ENCODE measurements at regions not wholly inside any gene's neighbourhood (a gene's known extent, or its start where the extent isn't known, plus 50 kb on each side); places are given as distances from the start of the nearest gene placed in this dataset.

DNA sequence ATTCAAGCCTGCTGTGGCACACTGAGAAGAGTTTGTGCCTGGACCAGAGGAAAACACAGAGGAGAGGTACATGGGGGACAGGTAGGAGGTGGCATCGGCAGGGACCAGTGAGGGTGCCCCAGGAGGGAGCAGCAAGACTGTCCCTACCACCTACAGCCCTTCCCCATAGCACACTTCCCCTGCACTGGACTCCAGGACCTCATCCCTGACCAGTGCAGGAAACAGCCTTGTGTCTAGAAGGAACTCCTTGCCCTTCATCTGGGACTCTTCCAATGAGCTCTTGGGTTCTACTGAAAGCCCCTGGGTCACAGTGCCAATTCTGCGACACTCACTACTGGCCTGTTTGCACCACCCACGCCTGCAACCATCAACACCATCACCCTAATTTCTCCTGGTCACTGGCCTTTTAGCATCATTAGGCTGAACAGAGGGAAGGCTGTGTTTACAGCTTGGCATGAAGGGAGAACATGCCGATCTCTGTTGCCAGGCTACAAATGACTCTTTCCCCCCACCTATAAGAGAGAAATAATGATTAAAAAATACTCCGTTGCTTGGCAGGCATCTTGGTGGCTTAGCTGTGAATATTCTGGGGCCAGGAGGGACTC, 371.9 kb upstream of the ZMIZ1 start:
- Histone ChIP-seq H3K4me1 (ENCODE audit: insufficient read depth, poor library complexity, severe bottlenecking) (no peaks in the 10 kb centered on the region), H3K4me3 (ENCODE audit: severe bottlenecking) (no peak overlapping the region), H3K9me3 (ENCODE audit: severe bottlenecking) (no peaks in the 10 kb centered on the region), H3K36me3 (ENCODE audit: low read depth) (no peaks in the 10 kb centered on the region), H3K27ac (ENCODE audit: poor library complexity, severe bottlenecking) (no peak overlapping the region), H3K27me3 (ENCODE audit: insufficient read depth, poor library complexity, severe bottlenecking) (no peaks in the 10 kb centered on the region)
- DNase-seq (ENCODE audit: low spot score) (no peak), ATAC-seq (ENCODE audit: low read depth) (no peak)
- TF ChIP-seq, protein P1, sequence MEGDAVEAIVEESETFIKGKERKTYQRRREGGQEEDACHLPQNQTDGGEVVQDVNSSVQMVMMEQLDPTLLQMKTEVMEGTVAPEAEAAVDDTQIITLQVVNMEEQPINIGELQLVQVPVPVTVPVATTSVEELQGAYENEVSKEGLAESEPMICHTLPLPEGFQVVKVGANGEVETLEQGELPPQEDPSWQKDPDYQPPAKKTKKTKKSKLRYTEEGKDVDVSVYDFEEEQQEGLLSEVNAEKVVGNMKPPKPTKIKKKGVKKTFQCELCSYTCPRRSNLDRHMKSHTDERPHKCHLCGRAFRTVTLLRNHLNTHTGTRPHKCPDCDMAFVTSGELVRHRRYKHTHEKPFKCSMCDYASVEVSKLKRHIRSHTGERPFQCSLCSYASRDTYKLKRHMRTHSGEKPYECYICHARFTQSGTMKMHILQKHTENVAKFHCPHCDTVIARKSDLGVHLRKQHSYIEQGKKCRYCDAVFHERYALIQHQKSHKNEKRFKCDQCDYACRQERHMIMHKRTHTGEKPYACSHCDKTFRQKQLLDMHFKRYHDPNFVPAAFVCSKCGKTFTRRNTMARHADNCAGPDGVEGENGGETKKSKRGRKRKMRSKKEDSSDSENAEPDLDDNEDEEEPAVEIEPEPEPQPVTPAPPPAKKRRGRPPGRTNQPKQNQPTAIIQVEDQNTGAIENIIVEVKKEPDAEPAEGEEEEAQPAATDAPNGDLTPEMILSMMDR (IDR thresholded peaks at IDR 0.05; ENCODE audit: poor library complexity, severe bottlenecking), result no peak

DNA sequence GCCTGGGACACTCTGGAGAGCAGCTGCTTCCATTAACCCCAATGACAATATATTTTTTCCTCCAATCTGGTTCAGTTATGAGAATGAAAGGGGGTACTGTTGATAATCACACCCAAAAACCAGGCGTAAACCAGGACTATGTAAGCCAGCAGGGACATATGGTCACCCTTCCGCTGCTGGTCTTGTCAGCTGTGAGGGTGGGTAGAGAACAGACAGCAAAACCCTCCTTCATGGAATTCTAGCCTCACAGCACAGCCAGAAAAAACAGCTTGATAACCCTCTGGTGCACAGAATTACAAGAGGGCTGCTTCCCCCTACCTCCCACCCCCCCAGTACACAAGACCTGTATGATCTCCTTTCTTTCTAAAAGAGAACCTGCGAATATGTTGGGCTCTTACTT, 368.8 kb upstream of the ZMIZ1 start:
- DNase-seq (ENCODE audit: low spot score) (no peak), ATAC-seq (ENCODE audit: low read depth) (no peak)
- Histone ChIP-seq H3K9me3 (ENCODE audit: severe bottlenecking) (no peaks in the 10 kb centered on the region), H3K27me3 (ENCODE audit: insufficient read depth, poor library complexity, severe bottlenecking) (no peaks in the 10 kb centered on the region), H3K4me1 (ENCODE audit: insufficient read depth, poor library complexity, severe bottlenecking) (no peaks in the 10 kb centered on the region), H3K36me3 (ENCODE audit: low read depth) (no peaks in the 10 kb centered on the region), H3K4me3 (ENCODE audit: severe bottlenecking) (no peak overlapping the region), H3K27ac (ENCODE audit: poor library complexity, severe bottlenecking) (no peak overlapping the region)
- TF ChIP-seq, protein P1 (IDR thresholded peaks at IDR 0.05; ENCODE audit: poor library complexity, severe bottlenecking), result no peak

DNA sequence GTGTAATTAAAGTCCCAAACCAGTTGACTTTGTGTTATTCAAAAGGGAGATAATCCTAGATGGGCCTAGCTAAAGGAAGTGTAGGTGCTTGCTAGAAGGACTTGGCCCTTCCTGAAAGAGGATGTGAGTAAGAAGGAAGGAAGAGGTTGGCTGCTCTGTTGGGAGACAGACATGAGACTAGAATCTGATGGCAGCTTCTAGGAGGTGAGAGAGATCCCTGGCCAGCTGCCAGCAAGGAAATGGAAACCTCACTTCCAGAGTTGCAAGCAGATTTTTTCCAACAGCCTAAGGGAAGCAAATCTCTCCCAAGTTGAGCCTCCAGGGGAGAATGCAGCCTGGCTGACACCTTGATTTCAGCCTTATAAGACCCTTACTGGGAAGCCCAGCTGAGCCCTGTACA, 368.4 kb upstream of the ZMIZ1 start:
- no peaks in the 10 kb centered on the region for H3K9me3 ChIP-seq (ENCODE audit: severe bottlenecking)
- ATAC-seq (ENCODE audit: low read depth) (0 out of 3 replicates have a peak, but pooled peaks have one; percentile 25), DNase-seq (ENCODE audit: low spot score) (no peak)
- H3K36me3 ChIP-seq (ENCODE audit: low read depth), result no peaks in the 10 kb centered on the region
- H3K27ac ChIP-seq (ENCODE audit: poor library complexity, severe bottlenecking), result no peak overlapping the region
- H3K27me3 ChIP-seq (ENCODE audit: insufficient read depth, poor library complexity, severe bottlenecking), result no peaks in the 10 kb centered on the region
- TF ChIP-seq, protein P1 (IDR thresholded peaks at IDR 0.05; ENCODE audit: poor library complexity, severe bottlenecking), result no peak
- H3K4me3 ChIP-seq (ENCODE audit: severe bottlenecking), result no peak overlapping the region
- no peaks in the 10 kb centered on the region for H3K4me1 ChIP-seq (ENCODE audit: insufficient read depth, poor library complexity, severe bottlenecking)

DNA sequence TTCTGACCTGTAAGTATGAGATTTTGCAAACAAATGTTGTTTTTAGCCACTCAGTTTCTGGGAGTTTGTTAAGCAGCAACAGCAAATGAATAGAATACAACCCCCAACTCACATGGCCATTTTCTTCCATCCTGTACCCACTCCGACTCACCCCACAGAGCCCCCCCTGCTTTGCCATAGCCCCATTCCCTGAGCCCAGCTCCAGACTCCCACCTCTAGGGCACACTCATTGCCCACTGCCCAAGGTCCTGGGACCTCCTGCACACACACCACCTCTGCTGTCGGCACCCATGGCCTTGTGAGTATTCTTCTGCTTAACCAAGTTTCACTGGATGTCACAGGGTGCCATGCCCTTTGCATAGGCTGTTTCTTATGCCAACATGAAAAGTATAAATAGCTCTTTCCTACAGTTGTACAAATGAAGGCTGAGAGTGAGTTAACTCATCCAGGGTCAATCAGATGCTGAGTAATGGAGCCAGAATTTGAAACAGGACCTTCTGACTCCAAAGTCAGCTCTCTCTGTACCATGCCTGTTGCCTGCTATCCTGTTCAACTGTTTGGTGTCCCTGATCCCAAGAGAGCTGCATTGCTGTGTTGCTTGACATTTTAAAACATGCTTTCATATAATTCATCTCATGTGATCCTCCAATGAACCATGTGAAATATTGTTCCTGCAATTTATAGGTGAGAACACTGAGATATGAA, 367.8 kb upstream of the ZMIZ1 start:
- Histone ChIP-seq H3K9me3 (ENCODE audit: severe bottlenecking) (no peaks in the 10 kb centered on the region), H3K4me3 (ENCODE audit: severe bottlenecking) (no peak overlapping the region), H3K36me3 (ENCODE audit: low read depth) (no peaks in the 10 kb centered on the region), H3K4me1 (ENCODE audit: insufficient read depth, poor library complexity, severe bottlenecking) (no peaks in the 10 kb centered on the region), H3K27me3 (ENCODE audit: insufficient read depth, poor library complexity, severe bottlenecking) (no peaks in the 10 kb centered on the region), H3K27ac (ENCODE audit: poor library complexity, severe bottlenecking) (no peak overlapping the region)
- TF ChIP-seq, protein P1 (IDR thresholded peaks at IDR 0.05; ENCODE audit: poor library complexity, severe bottlenecking), result no peak
- ATAC-seq (ENCODE audit: low read depth) (no peak), DNase-seq (ENCODE audit: low spot score) (no peak)

DNA sequence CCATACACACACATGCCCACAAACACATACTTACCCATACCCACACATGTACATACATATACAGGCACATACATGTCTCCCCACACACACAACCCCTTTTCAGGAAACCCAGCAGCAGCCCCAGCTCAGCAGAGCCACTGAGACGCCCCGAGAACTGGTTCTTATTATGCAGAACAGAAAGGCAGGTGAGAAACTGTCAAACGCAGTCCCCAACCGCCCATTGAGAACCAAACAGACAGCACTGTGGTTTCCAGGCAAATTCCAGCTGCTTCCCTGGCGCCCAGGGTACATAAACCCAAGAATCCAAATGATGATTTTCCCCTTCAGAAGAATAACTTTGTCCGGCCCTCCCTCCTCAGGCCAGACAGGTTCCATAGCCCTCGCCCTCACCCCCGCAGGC, 366.6 kb upstream of the ZMIZ1 start:
- no peak for ATAC-seq (ENCODE audit: low read depth)
- H3K4me3 ChIP-seq (ENCODE audit: severe bottlenecking), result no peak overlapping the region
- no peaks in the 10 kb centered on the region for H3K27me3 ChIP-seq (ENCODE audit: insufficient read depth, poor library complexity, severe bottlenecking)
- H3K36me3 ChIP-seq (ENCODE audit: low read depth), result no peaks in the 10 kb centered on the region
- H3K27ac ChIP-seq (ENCODE audit: poor library complexity, severe bottlenecking), result no peak overlapping the region
- H3K4me1 ChIP-seq (ENCODE audit: insufficient read depth, poor library complexity, severe bottlenecking), result no peaks in the 10 kb centered on the region
- TF ChIP-seq, protein P1 (IDR thresholded peaks at IDR 0.05; ENCODE audit: poor library complexity, severe bottlenecking), result no peak
- H3K9me3 ChIP-seq (ENCODE audit: severe bottlenecking), result no peaks in the 10 kb centered on the region
- DNase-seq (ENCODE audit: low spot score), result no peak
